Fibroblast of pulmonary artery (primary cell): ENCODE measurements at regions not wholly inside any gene's neighbourhood (a gene's known extent, or its start where the extent isn't known, plus 50 kb on each side); places are given as distances from the start of the nearest gene placed in this dataset.

Experiments used
- DNase-seq: peaks from one replicate; pipeline ENCODE4 v3.0.0-alpha.2; 2010; ENCODE audit warnings: low read depth
- H3K4me3 ChIP-seq: replicated peaks from 2 replicates; pipeline ENCODE4 v1.5.1; 2011; ENCODE audit warnings: low read depth, mild to moderate bottlenecking, control low read depth, low read length, moderate library complexity
- TF ChIP-seq, protein P1 (sequence below): IDR thresholded peaks from 2 replicates; pipeline ENCODE4 v1.5.1; 2011; ENCODE audit warnings: mild to moderate bottlenecking, control low read depth, low read length, inconsistent platforms; ENCODE audit errors: missing control alignments

DNA sequence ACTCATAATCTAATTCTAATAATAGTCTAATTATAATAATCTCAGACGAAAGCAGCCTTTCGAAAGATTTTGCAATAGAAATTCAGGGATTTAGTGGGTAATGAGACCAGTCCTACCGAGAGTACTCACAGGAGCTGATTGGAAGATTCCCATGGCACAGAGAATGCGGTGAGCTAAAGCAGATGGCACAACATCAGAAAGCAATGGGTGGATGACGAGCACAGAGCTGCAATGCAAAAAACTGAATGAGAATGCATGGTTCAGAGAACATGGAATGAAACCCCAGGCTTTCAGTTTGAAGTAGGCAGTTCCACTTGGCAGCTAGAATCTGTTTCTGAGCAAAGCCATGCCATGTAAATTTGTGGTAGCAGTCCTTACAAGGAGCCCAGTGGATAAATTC, 78.2 kb upstream of the SPINK5 start:
- TF ChIP-seq, protein P1, sequence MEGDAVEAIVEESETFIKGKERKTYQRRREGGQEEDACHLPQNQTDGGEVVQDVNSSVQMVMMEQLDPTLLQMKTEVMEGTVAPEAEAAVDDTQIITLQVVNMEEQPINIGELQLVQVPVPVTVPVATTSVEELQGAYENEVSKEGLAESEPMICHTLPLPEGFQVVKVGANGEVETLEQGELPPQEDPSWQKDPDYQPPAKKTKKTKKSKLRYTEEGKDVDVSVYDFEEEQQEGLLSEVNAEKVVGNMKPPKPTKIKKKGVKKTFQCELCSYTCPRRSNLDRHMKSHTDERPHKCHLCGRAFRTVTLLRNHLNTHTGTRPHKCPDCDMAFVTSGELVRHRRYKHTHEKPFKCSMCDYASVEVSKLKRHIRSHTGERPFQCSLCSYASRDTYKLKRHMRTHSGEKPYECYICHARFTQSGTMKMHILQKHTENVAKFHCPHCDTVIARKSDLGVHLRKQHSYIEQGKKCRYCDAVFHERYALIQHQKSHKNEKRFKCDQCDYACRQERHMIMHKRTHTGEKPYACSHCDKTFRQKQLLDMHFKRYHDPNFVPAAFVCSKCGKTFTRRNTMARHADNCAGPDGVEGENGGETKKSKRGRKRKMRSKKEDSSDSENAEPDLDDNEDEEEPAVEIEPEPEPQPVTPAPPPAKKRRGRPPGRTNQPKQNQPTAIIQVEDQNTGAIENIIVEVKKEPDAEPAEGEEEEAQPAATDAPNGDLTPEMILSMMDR = no peak
- no peak for DNase-seq

DNA sequence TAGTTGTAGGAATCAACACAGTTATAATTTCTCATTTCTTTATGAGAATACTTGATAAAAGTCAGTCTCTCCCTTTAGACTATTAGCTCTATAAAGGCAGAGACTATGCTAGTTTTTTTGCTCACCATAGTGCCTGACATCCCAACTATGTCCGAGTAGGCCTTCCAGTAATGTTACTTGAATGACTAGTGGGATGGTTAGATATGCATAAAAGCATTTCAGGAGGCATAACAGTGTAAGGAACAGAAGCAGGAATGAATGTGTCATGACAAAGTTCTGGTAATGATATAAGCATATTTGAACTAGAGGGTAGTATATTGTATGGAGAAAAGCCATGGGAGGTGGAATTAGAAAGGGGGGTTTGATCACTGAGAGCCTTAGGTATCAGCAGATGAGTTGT, 77.4 kb upstream of the C5orf46 start:
- H3K4me3 ChIP-seq = no peak overlapping the region
- DNase-seq = no peak
- TF ChIP-seq, protein P1 = no peak

More for the DNA sequence above, 78.2 kb upstream of the SPINK5 start:
- no peak overlapping the region for H3K4me3 ChIP-seq

DNA sequence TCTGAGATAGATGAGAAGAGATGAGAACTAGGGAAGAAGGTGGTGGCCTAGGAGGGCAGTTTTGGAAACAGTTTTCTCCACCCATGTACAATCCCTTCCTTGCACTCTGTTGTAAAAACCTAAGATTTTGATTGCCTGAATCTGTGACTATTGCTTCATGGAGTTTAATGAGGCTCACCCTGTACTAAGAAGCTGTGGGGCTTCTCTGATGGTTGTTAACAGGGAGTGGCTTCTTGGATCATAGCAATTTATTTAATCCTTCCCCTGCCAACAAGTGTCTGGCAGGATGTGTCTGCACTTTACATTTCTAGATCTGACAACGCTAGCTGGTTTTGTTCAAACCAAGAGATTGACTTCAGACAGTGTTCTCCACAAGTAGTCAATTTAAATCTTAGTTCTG, 74.7 kb upstream of the C5orf46 start:
- no peak for DNase-seq
- TF ChIP-seq, protein P1 = no peak
- H3K4me3 ChIP-seq = no peak overlapping the region

DNA sequence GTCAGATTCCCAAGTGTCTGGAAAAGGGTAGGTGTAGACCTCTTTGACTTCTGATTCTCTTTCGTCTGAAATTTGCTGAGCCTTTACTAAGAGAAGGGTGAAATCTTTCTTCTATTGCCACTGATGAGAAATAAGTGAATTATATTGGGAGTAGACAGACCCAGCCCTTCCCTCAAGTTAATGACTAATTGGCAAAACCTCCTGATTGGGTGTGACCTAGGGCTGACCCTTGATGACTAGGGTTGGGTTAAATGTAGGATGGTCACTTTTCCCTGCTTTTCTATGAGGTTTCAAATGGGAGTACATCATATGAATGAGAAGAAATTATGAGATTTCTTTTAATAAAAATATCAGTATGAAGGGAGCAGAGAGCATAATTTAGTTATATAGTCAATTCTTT, 73.4 kb upstream of the C5orf46 start:
- TF ChIP-seq, protein P1 = no peak
- H3K4me3 ChIP-seq = no peak overlapping the region

DNA sequence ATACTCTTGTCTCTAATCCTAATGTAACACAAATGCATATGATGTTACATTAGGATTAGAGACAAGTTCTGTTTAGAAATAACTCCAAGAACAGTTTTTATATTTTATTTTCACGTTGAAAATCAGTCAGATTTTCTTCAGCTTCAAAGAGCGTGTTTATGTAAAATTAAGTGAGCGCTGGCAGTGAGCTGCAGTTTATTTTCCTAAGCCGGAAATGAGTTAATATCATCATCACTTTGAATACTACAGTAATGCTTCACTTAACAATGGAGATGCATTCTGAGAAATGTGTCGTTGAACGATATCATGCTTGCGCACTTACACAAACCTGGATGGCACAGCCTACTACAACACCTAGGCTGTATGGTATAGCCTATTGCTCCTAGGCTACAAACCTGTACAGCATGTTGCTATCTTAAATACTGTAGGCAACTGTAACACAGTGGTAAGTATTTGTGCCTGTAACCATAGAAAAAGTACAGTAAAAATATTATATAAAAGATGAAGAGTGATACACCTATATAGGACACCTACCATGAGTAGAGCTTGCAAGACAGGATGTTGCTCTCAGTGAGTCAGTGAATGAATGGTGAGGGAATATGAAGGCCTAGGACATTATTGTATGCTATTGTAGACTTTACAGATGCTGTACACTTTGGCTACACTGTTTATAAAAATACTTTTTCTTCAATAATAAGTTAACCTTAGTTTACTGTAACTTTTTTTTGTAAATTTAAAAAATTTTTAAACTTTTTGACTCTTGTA, 65.9 kb upstream of the C5orf46 start:
- H3K4me3 ChIP-seq = no peak overlapping the region
- TF ChIP-seq, protein P1 = no peak
- no peak for DNase-seq

More for the DNA sequence above, 73.4 kb upstream of the C5orf46 start:
- DNase-seq = no peak

DNA sequence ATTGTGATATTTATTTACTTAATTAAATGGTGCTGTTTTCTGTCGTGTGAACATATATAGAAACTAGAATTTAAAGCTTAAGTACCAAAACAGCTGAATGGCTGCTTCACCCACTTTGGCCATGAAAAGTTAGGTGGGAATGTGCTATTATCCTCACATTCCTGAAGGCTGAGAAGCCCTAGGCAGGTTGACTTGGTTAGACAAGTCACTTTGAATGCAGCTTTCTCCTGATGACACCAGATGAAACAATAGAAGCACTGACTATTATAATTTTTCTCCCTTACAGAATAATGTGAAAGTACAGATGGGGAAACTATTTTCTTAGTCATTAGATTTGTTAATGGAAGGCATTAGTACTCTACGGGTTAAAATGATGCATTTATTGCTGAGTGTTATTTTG, 65.1 kb upstream of the C5orf46 start:
- TF ChIP-seq, protein P1 = no peak
- no peak overlapping the region for H3K4me3 ChIP-seq
- no peak for DNase-seq

DNA sequence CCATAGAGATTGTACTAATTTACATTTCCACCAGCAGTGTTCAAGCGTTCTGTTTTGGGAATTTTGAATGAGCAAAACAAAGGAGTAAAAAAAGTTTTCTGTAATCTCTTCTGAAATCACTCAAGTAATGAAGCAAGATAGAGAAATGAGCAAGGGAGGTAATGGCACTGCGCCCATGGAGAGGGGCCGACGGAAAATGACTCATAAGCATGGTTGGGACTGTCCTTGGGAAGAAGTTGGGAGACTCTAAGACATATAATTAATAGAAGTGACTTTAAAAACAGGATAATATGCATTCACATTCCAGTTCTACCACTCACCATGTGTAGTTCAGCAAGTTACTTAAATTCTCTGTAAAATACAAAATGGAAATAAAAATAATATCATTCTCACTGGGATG, 62.5 kb upstream of the C5orf46 start:
- no peak overlapping the region for H3K4me3 ChIP-seq
- peak; percentile 27 for DNase-seq
- TF ChIP-seq, protein P1 = no peak
